ENCODE measurements at regions not wholly inside any gene's neighbourhood (a gene's known extent, or its start where the extent isn't known, plus 50 kb on each side); places are given as distances from the start of the nearest gene placed in this dataset.
"Not testable (repeated sequence)": the region's sequence is repeated elsewhere in the genome, so short reads cannot be mapped to it uniquely, and the experiment has no call there.

GRCh38 chr14:105636935-105637334 lies 110.6 kb downstream of the TMEM121 start:
- peaks cover 2% of the 10 kb centered on the region for H3K9me3 ChIP-seq (ENCODE audit: control insufficient read depth, insufficient read depth, low read depth, low read length)
- no peaks in the 10 kb centered on the region for H4K20me1 ChIP-seq (ENCODE audit: control insufficient read depth, extremely low read depth, insufficient read depth, low read length)
- DNase-seq (ENCODE audit: low read depth in 2 of 2), result no peak
- TF ChIP-seq CTCF (conservative IDR thresholded peaks at IDR 0.05 in 1 of 2, IDR thresholded peaks at IDR 0.05 in 1 of 2; ENCODE audit: low read depth in 1 of 2, low read length in 2 of 2) (no peak), EZH2 (IDR thresholded peaks at IDR 0.05; ENCODE audit: low read length, missing control alignments) (no peak)
- no peak overlapping the region for H3K27ac ChIP-seq (ENCODE audit: insufficient read depth, low read length)
- no peak overlapping the region for H2AFZ ChIP-seq (ENCODE audit: low read length)
- no peaks in the 10 kb centered on the region for H3K79me2 ChIP-seq (ENCODE audit: control insufficient read depth, insufficient read depth, low read length)
- H3K9ac ChIP-seq (ENCODE audit: insufficient read depth, low read length), result no peak overlapping the region
- no peak overlapping the region for H3K4me3 ChIP-seq (replicated peaks in 1 of 4; ENCODE audit: control extremely low read depth in 1 of 4, insufficient read depth in 1 of 4, low read depth in 3 of 4, low read length in 4 of 4)
- no peaks in the 10 kb centered on the region for H3K27me3 ChIP-seq (ENCODE audit: control insufficient read depth, insufficient read depth, low read length)
- no peak overlapping the region for H3K4me2 ChIP-seq (ENCODE audit: extremely low read depth, insufficient read depth, low read length)
- no peaks in the 10 kb centered on the region for H3K4me1 ChIP-seq (ENCODE audit: control insufficient read depth, extremely low read depth, insufficient read depth, low read length)
- no peaks in the 10 kb centered on the region for H3K36me3 ChIP-seq (ENCODE audit: control insufficient read depth, insufficient read depth, low read length)

- H3K9ac ChIP-seq (ENCODE audit: insufficient read depth, low read length); DNase-seq (ENCODE audit: low read depth in 2 of 2); H3K4me2 ChIP-seq (ENCODE audit: extremely low read depth, insufficient read depth, low read length); H2AFZ ChIP-seq (ENCODE audit: low read length); H3K4me1 ChIP-seq (ENCODE audit: control insufficient read depth, extremely low read depth, insufficient read depth, low read length); H3K27ac ChIP-seq (ENCODE audit: insufficient read depth, low read length); H3K9me3 ChIP-seq (ENCODE audit: control insufficient read depth, insufficient read depth, low read depth, low read length); H3K79me2 ChIP-seq (ENCODE audit: control insufficient read depth, insufficient read depth, low read length); H3K27me3 ChIP-seq (ENCODE audit: control insufficient read depth, insufficient read depth, low read length); H3K36me3 ChIP-seq (ENCODE audit: control insufficient read depth, insufficient read depth, low read length); H3K4me3 ChIP-seq (replicated peaks in 1 of 4; ENCODE audit: control extremely low read depth in 1 of 4, insufficient read depth in 1 of 4, low read depth in 3 of 4, low read length in 4 of 4); H4K20me1 ChIP-seq (ENCODE audit: control insufficient read depth, extremely low read depth, insufficient read depth, low read length): not testable (repeated sequence)
These were observed 111.0 kb downstream of the TMEM121 start for GRCh38 chr14:105637345-105637744.

GRCh38 chr14:105639969-105640931 lies 113.9 kb downstream of the TMEM121 start:
- not testable (repeated sequence) for H3K27me3 ChIP-seq (ENCODE audit: control insufficient read depth, insufficient read depth, low read length); H3K4me2 ChIP-seq (ENCODE audit: extremely low read depth, insufficient read depth, low read length); H3K4me1 ChIP-seq (ENCODE audit: control insufficient read depth, extremely low read depth, insufficient read depth, low read length); H3K9me3 ChIP-seq (ENCODE audit: control insufficient read depth, insufficient read depth, low read depth, low read length); DNase-seq (ENCODE audit: low read depth in 2 of 2); H4K20me1 ChIP-seq (ENCODE audit: control insufficient read depth, extremely low read depth, insufficient read depth, low read length); H2AFZ ChIP-seq (ENCODE audit: low read length); H3K9ac ChIP-seq (ENCODE audit: insufficient read depth, low read length); H3K36me3 ChIP-seq (ENCODE audit: control insufficient read depth, insufficient read depth, low read length); H3K4me3 ChIP-seq (replicated peaks in 1 of 4; ENCODE audit: control extremely low read depth in 1 of 4, insufficient read depth in 1 of 4, low read depth in 3 of 4, low read length in 4 of 4); H3K27ac ChIP-seq (ENCODE audit: insufficient read depth, low read length); H3K79me2 ChIP-seq (ENCODE audit: control insufficient read depth, insufficient read depth, low read length)
